HG03159 (cell line): ENCODE measurements at regions not wholly inside any gene's neighbourhood (a gene's known extent, or its start where the extent isn't known, plus 50 kb on each side); places are given as distances from the start of the nearest gene placed in this dataset.
A peak's percentile ranks its signal among the peaks of the same experiment; 100 is the strongest.
"Not testable (repeated sequence)": the region's sequence is repeated elsewhere in the genome, so short reads cannot be mapped to it uniquely, and the experiment has no call there.

Source experiments
- ATAC-seq: cut with Tn5 transposase; IDR thresholded peaks from one replicate; pipeline ENCODE4 v1.9.1; 2021; ENCODE audit warnings: mild to moderate bottlenecking, moderate library complexity; ENCODE audit not compliant: unreplicated experiment

- ATAC-seq = not testable (repeated sequence)
These were observed 330.5 kb upstream of the HNRNPA3 start for GRCh38 chr2:176882045-176882444.

- ATAC-seq = no peak
These were observed 327.5 kb upstream of the HNRNPA3 start for GRCh38 chr2:176885001-176885643.

- no peak for ATAC-seq
These were observed 326.9 kb upstream of the HNRNPA3 start for GRCh38 chr2:176885661-176886060.

GRCh38 chr2:176891105-176891504, 321.5 kb upstream of the HNRNPA3 start:
- no peak for ATAC-seq

GRCh38 chr2:176891857-176892256, 320.7 kb upstream of the HNRNPA3 start:
- ATAC-seq = no peak

GRCh38 chr2:176892676-176893226, 319.8 kb upstream of the HNRNPA3 start:
- no peak for ATAC-seq

- no peak for ATAC-seq
These were observed 317.4 kb upstream of the HNRNPA3 start for GRCh38 chr2:176895158-176895557.

GRCh38 chr2:176902454-176902853, 310.1 kb upstream of the HNRNPA3 start:
- ATAC-seq = no peak

GRCh38 chr2:176904053-176904452, 308.5 kb upstream of the HNRNPA3 start:
- ATAC-seq = not testable (repeated sequence)

- ATAC-seq = no peak
These were observed 305.3 kb upstream of the HNRNPA3 start for GRCh38 chr2:176907341-176907740.

- ATAC-seq = no peak
These were observed 301.8 kb upstream of the HNRNPA3 start for GRCh38 chr2:176910828-176911227.

GRCh38 chr2:176913955-176914354, 298.6 kb upstream of the HNRNPA3 start:
- no peak for ATAC-seq

- ATAC-seq = no peak
These were observed 298.2 kb upstream of the HNRNPA3 start for GRCh38 chr2:176914371-176914770.

- ATAC-seq = not testable (repeated sequence)
These were observed 290.0 kb upstream of the HNRNPA3 start for GRCh38 chr2:176922545-176922944.

GRCh38 chr2:176923205-176923604, 289.4 kb upstream of the HNRNPA3 start:
- no peak for ATAC-seq

- ATAC-seq = no peak
These were observed 287.6 kb upstream of the HNRNPA3 start for GRCh38 chr2:176924909-176925534.

GRCh38 chr2:176926453-176926852, 286.1 kb upstream of the HNRNPA3 start:
- no peak for ATAC-seq

GRCh38 chr2:176929387-176929786, 283.2 kb upstream of the HNRNPA3 start:
- not testable (repeated sequence) for ATAC-seq

GRCh38 chr2:176931588-176932563, 280.7 kb upstream of the HNRNPA3 start:
- ATAC-seq = peak; percentile 98

GRCh38 chr2:176934131-176934530, 278.5 kb upstream of the HNRNPA3 start:
- ATAC-seq = no peak

- no peak for ATAC-seq
These were observed 277.7 kb upstream of the HNRNPA3 start for GRCh38 chr2:176934869-176935415.
